ENCODE measurements at regions not wholly inside any gene's neighbourhood (a gene's known extent, or its start where the extent isn't known, plus 50 kb on each side); places are given as distances from the start of the nearest gene placed in this dataset.
A peak's percentile ranks its signal among the peaks of the same experiment; 100 is the strongest.

DNA sequence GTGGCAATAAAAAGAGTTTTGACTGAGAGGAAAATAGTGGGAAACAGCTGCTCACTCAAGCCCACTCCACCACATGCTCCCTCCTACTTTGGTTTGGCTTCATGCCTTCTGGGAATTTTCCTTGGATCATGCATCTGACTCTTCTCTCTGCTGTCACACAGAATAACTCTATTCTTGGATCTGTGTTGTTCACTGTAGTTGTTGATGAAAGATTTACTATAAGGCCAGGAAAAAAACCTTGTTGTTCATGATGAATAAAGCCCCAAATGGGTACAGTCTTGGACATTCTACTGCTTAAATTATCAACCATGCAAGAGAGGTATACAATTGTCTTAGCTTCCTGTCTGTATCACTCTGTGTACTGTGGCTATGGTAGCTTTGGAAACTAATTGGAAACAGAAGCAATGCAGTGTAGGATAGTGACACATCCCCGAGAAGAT, 70.5 kb downstream of the TMX1 start (continued):
- TF ChIP-seq POLR2AphosphoS5 (IDR thresholded peaks at IDR 0.05; ENCODE audit: low read depth, low read length) (no peak), GABPA (IDR thresholded peaks at IDR 0.05; ENCODE audit: low read depth) (no peak), CHD2 (IDR thresholded peaks at IDR 0.05; ENCODE audit: low read length, partially characterized antibody) (no peak), TAF1 (IDR thresholded peaks at IDR 0.05; ENCODE audit: borderline replicate concordance, low read depth, low read length) (no peak), TCF12 (IDR thresholded peaks at IDR 0.05) (peak; percentile 87), MEF2A (IDR thresholded peaks at IDR 0.05; ENCODE audit: borderline replicate concordance, low read depth) (no peak), NFIC (IDR thresholded peaks at IDR 0.05; ENCODE audit: borderline replicate concordance) (peak; percentile 68), SMC3 (IDR thresholded peaks at IDR 0.05; ENCODE audit: low read depth, low read length) (no peak), GATA2 (CRISPR knock-in tag; IDR thresholded peaks at IDR 0.05) (no peak), JUND (IDR thresholded peaks at IDR 0.05) (peak; percentile 41; the same call in 1 of the 2 replicates), YY1 (IDR thresholded peaks at IDR 0.05; ENCODE audit: low read depth) (no peak), ELF1 (IDR thresholded peaks at IDR 0.05) (no peak), TEAD4 (IDR thresholded peaks at IDR 0.05; ENCODE audit: borderline replicate concordance, insufficient read depth) (no peak), RCOR1 (IDR thresholded peaks at IDR 0.05; ENCODE audit: low read length) (no peak), RXRA (IDR thresholded peaks at IDR 0.05; ENCODE audit: borderline replicate concordance, low read depth) (no peak), MXI1 (IDR thresholded peaks at IDR 0.05; ENCODE audit: low read depth, low read length) (no peak), SIN3A (IDR thresholded peaks at IDR 0.05; ENCODE audit: borderline replicate concordance, low read depth, low read length) (no peak), FOSL2 (IDR thresholded peaks at IDR 0.05; ENCODE audit: borderline replicate concordance, low read depth) (no peak), EP300 (IDR thresholded peaks at IDR 0.05; ENCODE audit: borderline replicate concordance in 1 of 2, low read depth in 1 of 2, low read length in 1 of 2) (peak in 1 of 2 experiments; percentile 40; a peak in 1 of 4 replicates), EZH2phosphoT487 (IDR thresholded peaks at IDR 0.05; ENCODE audit: borderline replicate concordance, low read depth) (no peak), RAD21 (IDR thresholded peaks at IDR 0.05; ENCODE audit: low read length) (no peak), NRF1 (IDR thresholded peaks at IDR 0.05; ENCODE audit: low read depth, low read length) (no peak)
- TF ChIP-seq, protein P1, sequence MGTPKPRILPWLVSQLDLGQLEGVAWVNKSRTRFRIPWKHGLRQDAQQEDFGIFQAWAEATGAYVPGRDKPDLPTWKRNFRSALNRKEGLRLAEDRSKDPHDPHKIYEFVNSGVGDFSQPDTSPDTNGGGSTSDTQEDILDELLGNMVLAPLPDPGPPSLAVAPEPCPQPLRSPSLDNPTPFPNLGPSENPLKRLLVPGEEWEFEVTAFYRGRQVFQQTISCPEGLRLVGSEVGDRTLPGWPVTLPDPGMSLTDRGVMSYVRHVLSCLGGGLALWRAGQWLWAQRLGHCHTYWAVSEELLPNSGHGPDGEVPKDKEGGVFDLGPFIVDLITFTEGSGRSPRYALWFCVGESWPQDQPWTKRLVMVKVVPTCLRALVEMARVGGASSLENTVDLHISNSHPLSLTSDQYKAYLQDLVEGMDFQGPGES (IDR thresholded peaks at IDR 0.05; ENCODE audit: low read depth, low read length), result no peak
- TF ChIP-seq, protein P2, sequence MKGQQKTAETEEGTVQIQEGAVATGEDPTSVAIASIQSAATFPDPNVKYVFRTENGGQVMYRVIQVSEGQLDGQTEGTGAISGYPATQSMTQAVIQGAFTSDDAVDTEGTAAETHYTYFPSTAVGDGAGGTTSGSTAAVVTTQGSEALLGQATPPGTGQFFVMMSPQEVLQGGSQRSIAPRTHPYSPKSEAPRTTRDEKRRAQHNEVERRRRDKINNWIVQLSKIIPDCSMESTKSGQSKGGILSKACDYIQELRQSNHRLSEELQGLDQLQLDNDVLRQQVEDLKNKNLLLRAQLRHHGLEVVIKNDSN (IDR thresholded peaks at IDR 0.05; ENCODE audit: borderline replicate concordance, low read depth), result no peak
- TF ChIP-seq, protein P3, sequence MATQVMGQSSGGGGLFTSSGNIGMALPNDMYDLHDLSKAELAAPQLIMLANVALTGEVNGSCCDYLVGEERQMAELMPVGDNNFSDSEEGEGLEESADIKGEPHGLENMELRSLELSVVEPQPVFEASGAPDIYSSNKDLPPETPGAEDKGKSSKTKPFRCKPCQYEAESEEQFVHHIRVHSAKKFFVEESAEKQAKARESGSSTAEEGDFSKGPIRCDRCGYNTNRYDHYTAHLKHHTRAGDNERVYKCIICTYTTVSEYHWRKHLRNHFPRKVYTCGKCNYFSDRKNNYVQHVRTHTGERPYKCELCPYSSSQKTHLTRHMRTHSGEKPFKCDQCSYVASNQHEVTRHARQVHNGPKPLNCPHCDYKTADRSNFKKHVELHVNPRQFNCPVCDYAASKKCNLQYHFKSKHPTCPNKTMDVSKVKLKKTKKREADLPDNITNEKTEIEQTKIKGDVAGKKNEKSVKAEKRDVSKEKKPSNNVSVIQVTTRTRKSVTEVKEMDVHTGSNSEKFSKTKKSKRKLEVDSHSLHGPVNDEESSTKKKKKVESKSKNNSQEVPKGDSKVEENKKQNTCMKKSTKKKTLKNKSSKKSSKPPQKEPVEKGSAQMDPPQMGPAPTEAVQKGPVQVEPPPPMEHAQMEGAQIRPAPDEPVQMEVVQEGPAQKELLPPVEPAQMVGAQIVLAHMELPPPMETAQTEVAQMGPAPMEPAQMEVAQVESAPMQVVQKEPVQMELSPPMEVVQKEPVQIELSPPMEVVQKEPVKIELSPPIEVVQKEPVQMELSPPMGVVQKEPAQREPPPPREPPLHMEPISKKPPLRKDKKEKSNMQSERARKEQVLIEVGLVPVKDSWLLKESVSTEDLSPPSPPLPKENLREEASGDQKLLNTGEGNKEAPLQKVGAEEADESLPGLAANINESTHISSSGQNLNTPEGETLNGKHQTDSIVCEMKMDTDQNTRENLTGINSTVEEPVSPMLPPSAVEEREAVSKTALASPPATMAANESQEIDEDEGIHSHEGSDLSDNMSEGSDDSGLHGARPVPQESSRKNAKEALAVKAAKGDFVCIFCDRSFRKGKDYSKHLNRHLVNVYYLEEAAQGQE (IDR thresholded peaks at IDR 0.05; ENCODE audit: low read depth, low read length), result no peak
- TF ChIP-seq, protein P4, sequence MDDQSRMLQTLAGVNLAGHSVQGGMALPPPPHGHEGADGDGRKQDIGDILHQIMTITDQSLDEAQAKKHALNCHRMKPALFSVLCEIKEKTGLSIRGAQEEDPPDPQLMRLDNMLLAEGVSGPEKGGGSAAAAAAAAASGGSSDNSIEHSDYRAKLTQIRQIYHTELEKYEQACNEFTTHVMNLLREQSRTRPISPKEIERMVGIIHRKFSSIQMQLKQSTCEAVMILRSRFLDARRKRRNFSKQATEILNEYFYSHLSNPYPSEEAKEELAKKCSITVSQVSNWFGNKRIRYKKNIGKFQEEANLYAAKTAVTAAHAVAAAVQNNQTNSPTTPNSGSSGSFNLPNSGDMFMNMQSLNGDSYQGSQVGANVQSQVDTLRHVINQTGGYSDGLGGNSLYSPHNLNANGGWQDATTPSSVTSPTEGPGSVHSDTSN (IDR thresholded peaks at IDR 0.05), result no peak; the same call in 1 of the 2 replicates
- TF ChIP-seq, protein P5, sequence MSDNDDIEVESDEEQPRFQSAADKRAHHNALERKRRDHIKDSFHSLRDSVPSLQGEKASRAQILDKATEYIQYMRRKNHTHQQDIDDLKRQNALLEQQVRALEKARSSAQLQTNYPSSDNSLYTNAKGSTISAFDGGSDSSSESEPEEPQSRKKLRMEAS (IDR thresholded peaks at IDR 0.05; ENCODE audit: low read depth), result peak; percentile 74; the same call in 1 of the 2 replicates

All from SK-N-SH (cell line).